MG63 (cell line): ENCODE measurements at regions not wholly inside any gene's neighbourhood (a gene's known extent, or its start where the extent isn't known, plus 50 kb on each side); places are given as distances from the start of the nearest gene placed in this dataset.
A peak's percentile ranks its signal among the peaks of the same experiment; 100 is the strongest.
"Not testable (repeated sequence)": the region's sequence is repeated elsewhere in the genome, so short reads cannot be mapped to it uniquely, and the experiment has no call there.

Experiments used
- DNase-seq: peaks from one replicate; pipeline ENCODE4 v3.0.0-alpha.2; 2020
- H3K27me3 ChIP-seq: fragments of 250-450 bp; sonication (Bioruptor Pico); 2 replicates; pipeline ENCODE4 v1.5.1; 2020; ENCODE audit warnings: mild to moderate bottlenecking, moderate library complexity
- H3K36me3 ChIP-seq: fragments of 250-450 bp; sonication (Bioruptor Pico); 2 replicates; pipeline ENCODE4 v1.5.1; 2020; ENCODE audit warnings: mild to moderate bottlenecking, moderate library complexity
- H3K4me3 ChIP-seq: fragments of 250-450 bp; sonication (Bioruptor Pico); 2 replicates; pipeline ENCODE4 v1.5.1; 2020; ENCODE audit warnings: mild to moderate bottlenecking, moderate library complexity
- H3K9me3 ChIP-seq: fragments of 250-450 bp; sonication (Bioruptor Pico); 2 replicates; pipeline ENCODE4 v1.5.1; 2020; ENCODE audit warnings: mild to moderate bottlenecking, moderate library complexity

DNA sequence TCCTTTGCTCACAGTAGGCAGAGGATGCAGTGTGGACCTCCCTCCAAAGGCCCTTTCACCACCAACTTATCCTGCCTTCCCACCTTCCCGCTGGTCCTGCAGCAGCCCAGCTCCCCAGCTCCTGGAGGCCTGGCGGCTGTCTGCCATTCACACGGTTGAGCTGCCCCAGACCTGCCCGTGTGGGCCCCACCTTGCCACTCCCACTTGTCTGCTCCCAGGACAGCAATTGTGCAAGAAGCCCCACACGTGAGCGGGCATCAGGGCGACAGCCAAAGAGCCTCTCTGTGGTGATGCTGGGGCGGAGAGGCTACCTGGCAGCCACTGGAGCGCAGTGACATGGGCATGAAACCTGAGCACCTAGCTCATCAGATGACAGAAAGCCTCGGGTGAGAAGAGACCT is 248.6 kb upstream of the MAF start:
- DNase-seq: no peak
- H3K9me3 ChIP-seq: no peaks in the 10 kb centered on the region
- H3K27me3 ChIP-seq: no peaks in the 10 kb centered on the region
- no peak overlapping the region for H3K4me3 ChIP-seq
- no peaks in the 10 kb centered on the region for H3K36me3 ChIP-seq

GRCh38 chr16:79848719-79849118 is 248.2 kb upstream of the MAF start:
- Histone ChIP-seq H3K36me3 (no peaks in the 10 kb centered on the region), H3K27me3 (no peaks in the 10 kb centered on the region), H3K9me3 (no peaks in the 10 kb centered on the region), H3K4me3 (no peak overlapping the region)
- DNase-seq: no peak

GRCh38 chr16:79847569-79847968 is 247.0 kb upstream of the MAF start:
- no peaks in the 10 kb centered on the region for H3K36me3 ChIP-seq
- no peak overlapping the region for H3K4me3 ChIP-seq
- no peaks in the 10 kb centered on the region for H3K27me3 ChIP-seq
- DNase-seq: no peak
- H3K9me3 ChIP-seq: no peaks in the 10 kb centered on the region

- no peaks in the 10 kb centered on the region for H3K9me3 ChIP-seq
- no peaks in the 10 kb centered on the region for H3K27me3 ChIP-seq
- H3K36me3 ChIP-seq: no peaks in the 10 kb centered on the region
- H3K4me3 ChIP-seq: no peak overlapping the region
- no peak for DNase-seq
Observed at GRCh38 chr16:79847101-79847500, 246.6 kb upstream of the MAF start.

DNA sequence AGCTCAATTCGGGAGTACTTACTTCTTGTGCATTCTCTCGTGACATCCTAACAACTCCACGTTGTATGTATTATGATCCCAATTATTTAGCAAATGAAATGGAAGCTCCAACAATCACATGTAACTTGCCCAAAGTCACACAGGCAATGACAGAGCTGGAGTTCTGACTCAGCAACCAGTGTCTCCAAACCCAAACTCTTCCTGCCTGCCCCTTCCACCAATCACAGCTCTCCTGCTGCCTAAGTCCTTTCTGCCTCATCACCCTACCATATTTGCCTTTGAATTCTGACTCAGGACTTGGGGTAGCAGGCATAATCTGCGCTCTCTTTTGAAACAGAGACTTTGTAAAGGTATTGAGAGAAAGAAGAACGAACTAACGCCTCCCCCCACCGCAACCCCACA is 245.2 kb upstream of the MAF start:
- no peak for DNase-seq
- no peaks in the 10 kb centered on the region for H3K36me3 ChIP-seq
- no peak overlapping the region for H3K4me3 ChIP-seq
- no peaks in the 10 kb centered on the region for H3K9me3 ChIP-seq
- H3K27me3 ChIP-seq: no peaks in the 10 kb centered on the region; the same call in 1 of the 2 replicates

DNA sequence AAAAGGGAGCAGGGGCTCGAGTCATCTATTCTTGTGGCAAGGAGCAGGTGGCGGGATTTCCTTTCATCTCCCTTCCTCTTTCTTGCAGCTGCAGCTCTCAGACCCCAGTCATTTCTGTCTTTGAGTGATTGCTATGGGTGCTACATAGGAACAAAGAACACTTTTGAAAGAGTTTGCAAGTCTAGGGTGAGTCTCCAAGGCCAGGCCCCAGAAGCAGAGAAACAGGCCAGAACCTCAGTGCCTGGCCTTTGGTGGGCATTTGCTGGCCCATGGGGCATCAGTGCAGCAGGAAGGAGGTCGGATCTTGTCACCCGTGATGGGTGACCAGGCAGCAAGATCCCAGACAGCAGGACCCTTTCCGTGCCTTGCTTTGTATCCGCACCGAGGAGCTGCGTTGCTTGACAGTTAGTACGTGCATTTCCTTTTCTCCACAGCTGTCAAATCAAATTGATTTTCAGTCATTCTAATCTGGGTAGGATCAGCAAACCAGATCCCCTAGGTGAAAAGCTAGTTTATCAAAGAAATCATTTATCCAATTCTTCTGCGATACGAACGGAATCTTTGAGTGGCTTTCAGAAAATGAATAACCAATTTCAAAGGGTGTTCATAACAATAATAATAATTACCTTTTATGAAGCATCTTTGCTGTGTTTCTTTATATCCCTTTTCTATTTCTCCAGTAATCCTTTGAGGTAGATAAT is 244.6 kb upstream of the MAF start:
- Histone ChIP-seq H3K9me3 (no peaks in the 10 kb centered on the region), H3K36me3 (no peaks in the 10 kb centered on the region), H3K4me3 (no peak overlapping the region), H3K27me3 (no peaks in the 10 kb centered on the region; the same call in 1 of the 2 replicates)
- DNase-seq: no peak

GRCh38 chr16:79844603-79845002 is 244.1 kb upstream of the MAF start:
- no peaks in the 10 kb centered on the region; the same call in 1 of the 2 replicates for H3K27me3 ChIP-seq
- no peaks in the 10 kb centered on the region for H3K9me3 ChIP-seq
- H3K36me3 ChIP-seq: no peaks in the 10 kb centered on the region
- no peak for DNase-seq
- H3K4me3 ChIP-seq: no peak overlapping the region

DNA sequence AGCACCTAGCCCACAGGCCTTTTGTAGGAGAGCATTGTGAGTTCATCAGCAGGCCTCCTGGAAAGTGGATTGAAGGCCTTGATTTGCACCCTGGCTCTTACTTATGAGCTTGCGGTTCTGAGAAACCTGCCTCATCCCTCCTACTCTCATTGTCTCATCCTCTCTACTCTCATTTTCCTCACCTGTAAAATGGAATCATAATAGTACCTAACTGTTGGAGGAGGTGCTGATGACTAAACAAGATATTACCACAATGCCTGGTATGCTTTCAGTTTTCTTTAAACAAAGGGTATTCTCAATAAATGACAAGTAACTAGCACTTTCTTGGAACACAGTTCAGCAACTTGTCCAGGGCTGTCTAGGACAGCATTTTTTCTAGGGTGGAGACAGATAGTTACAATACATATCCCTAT is 243.1 kb upstream of the MAF start:
- no peak for DNase-seq
- no peaks in the 10 kb centered on the region; the same call in 1 of the 2 replicates for H3K27me3 ChIP-seq
- H3K9me3 ChIP-seq: no peaks in the 10 kb centered on the region
- H3K36me3 ChIP-seq: no peaks in the 10 kb centered on the region
- H3K4me3 ChIP-seq: no peak overlapping the region

- Histone ChIP-seq H3K27me3 (no peaks in the 10 kb centered on the region; the same call in 1 of the 2 replicates), H3K36me3 (no peaks in the 10 kb centered on the region), H3K4me3 (no peak overlapping the region), H3K9me3 (no peaks in the 10 kb centered on the region)
- no peak for DNase-seq
Observed at GRCh38 chr16:79843145-79843544, 242.6 kb upstream of the MAF start.

GRCh38 chr16:79842197-79842596 is 241.7 kb upstream of the MAF start:
- Histone ChIP-seq H3K9me3 (no peaks in the 10 kb centered on the region), H3K36me3 (no peaks in the 10 kb centered on the region), H3K27me3 (no peaks in the 10 kb centered on the region; the same call in 1 of the 2 replicates), H3K4me3 (no peak overlapping the region)
- DNase-seq: no peak

DNA sequence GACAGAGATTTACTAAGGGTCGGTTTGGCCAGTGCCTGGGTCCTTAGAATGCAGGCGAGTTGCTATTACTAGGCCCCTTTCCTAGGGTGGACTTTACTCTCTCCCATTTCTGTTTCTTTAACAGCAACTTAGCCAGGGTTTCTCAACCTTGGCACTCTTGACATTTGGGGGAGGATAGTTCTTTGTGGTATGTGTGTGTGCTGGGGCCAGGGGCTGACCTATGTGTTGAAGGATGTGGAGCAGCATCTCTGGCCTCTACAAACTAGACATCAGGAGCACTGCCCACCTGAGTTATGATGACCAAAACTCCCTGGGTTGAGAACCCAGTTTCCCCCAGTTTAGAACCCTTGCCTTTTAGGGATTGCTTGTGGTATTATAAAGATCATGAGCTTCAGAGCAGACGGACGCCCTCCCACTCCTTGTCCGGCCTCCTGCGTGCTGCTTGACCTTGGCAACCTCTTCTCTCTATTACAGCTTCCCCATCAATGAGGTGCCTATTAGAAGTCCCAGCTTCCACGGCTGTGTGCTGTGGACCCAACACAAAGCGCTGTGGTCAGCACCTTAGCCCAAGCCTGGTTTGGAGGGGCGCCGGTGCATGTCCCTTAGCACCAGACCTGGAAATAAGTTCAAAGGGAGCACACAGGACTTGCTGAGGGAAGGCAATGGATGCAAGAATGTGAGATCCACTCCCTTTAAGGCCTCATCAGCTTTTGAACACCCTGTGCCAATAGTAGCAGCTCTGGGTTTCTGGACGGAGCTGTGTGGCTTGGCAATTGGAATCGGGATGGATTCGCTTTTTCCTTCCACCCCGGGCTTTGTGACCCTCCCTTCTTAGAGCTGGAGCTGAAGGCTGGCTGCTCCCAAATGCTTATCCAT is 239.2 kb upstream of the MAF start:
- no peak for DNase-seq
- Histone ChIP-seq H3K9me3 (no peaks in the 10 kb centered on the region), H3K36me3 (no peaks in the 10 kb centered on the region), H3K27me3 (no peaks in the 10 kb centered on the region; the same call in 1 of the 2 replicates), H3K4me3 (no peak overlapping the region)

DNA sequence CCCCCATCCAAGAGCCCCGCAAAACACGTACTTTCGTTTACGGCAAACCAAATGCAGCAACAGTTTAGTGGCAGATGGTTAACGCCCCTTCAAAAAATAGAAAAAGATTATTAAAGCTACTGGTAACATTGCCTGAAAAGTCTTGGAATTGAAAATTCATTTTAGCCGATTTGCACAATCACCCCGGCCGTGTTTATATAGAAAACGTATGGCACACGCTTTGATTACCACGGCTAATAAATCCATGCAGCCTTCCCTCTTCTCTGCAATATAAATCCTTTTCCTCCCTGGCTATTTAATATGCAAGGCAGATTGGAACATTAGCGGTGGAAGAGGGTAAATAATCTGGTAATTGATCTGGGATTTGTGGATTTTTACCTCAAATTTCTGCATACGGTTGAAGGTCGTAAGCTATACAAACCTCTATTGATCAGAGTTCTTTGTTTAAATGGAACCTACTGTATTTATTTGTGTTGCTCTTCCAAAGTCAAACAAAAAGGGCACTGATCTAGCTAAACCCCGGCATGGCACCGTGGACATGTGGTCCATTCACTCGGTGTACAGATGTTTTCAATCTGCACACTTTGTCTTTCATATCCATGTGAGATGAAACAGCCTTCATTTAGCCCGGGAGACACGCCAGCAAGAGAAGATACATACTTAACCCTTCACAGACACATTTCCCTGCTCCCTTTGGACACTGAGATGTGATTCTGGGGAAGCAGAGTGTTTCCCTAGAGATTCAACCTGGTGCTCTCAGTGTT is 238.1 kb upstream of the MAF start:
- Histone ChIP-seq H3K27me3 (no peaks in the 10 kb centered on the region; the same call in 1 of the 2 replicates), H3K36me3 (no peaks in the 10 kb centered on the region), H3K4me3 (peak overlapping the region; percentile 35), H3K9me3 (no peaks in the 10 kb centered on the region)
- DNase-seq: no peak

DNA sequence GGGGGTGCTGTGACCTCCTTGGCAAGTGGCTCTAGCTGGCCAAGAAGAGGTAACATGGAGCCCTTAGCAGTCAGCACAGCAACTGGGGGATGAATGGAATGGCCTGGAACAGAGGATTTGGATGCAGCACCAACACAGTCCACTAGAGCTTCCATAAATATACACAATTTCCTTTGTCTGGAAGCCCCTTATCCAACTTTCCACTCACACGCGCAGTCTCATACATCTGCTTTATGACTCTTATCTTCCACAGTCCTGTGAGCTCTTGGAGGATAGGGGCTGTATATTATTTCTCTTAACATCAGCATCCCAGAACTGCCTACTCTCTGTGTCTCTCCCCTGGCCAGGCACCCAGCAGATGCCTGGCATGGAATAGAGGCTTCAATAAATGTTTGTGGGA is 235.6 kb upstream of the MAF start:
- Histone ChIP-seq H3K9me3 (no peaks in the 10 kb centered on the region), H3K36me3 (no peaks in the 10 kb centered on the region)

DNA sequence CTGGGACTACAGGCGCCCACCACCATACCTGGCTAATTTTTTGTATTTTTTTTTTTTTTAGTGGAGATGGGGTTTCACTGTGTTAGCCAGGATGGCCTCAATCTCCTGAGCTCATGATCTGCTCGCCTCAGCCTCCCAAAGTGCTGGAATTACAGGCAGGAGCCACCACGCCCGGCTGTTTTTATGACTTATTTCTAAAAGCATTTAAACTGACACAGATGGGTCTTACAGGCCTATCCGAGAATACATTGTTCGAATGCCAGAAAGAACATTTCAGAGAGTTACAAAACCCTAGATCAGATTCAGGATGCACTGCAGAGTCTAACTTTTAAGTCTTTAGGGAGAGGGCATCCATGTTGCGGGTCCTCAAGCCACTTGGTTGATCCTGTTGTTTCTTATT is 234.7 kb upstream of the MAF start:
- Histone ChIP-seq H3K4me3 (no peak overlapping the region), H3K36me3 (no peaks in the 10 kb centered on the region), H3K27me3 (no peaks in the 10 kb centered on the region), H3K9me3 (no peaks in the 10 kb centered on the region)
- DNase-seq: no peak

More for the DNA sequence above, 235.6 kb upstream of the MAF start:
- H3K4me3 ChIP-seq: no peak overlapping the region
- no peak for DNase-seq
- H3K27me3 ChIP-seq: no peaks in the 10 kb centered on the region; the same call in 1 of the 2 replicates

DNA sequence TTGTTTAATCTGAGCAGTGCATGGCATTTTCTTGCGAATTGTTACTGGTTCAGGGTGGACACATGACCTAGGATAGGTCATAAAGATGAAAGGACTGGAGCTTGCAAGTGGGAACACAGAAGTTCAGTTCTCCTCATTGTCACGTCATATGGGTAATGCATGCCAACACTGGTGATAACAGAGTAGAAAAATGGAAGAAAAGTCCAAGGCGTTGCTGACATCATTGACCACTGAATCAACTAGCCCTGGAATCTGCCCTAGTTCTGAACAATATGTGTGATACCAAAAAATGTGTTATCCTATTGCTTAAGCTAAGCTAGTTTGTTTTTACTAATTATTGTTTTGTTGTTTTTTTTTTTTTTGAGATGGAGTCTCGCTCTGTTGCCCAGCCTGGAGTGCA is 234.2 kb upstream of the MAF start:
- Histone ChIP-seq H3K9me3 (no peaks in the 10 kb centered on the region), H3K36me3 (no peaks in the 10 kb centered on the region), H3K27me3 (no peaks in the 10 kb centered on the region), H3K4me3 (no peak overlapping the region)
- DNase-seq: no peak

DNA sequence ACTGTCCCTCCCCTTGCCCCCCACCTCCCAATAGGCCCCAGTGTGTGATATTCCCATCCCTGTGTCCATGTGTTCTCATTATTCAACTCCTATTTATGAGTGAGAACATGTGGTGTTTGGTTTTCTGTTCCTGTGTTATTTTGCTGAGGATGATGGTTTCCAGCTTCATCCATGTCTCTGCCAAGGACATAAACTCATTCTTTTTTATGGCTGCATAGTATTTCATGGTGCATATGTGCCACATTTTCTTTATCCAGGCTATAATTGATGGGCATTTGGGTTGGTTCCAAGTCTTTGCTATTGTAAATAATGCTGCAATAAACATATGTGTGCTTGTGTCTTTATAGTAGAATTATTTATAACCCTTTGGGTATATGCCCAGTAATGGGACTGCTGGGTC is 233.5 kb upstream of the MAF start:
- H3K9me3 ChIP-seq, H3K4me3 ChIP-seq: not testable (repeated sequence)

DNA sequence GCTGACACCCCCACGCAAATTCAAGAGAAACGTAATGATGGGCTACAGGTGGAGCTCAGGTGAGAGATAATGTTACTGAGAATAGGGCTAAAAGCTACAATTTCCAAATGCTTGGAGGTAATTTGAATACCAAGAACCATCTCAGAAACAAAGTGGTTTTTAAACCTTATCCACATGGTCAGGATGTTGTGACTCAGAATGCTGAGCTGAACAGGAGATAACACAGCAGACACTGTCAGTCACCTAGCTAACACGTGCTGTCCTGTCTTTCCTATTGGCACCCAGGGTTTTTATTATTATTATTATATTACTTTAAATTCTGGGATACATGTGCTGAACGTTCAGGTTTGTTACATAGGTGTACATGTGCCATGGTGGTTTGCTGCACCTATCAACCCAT is 233.0 kb upstream of the MAF start:
- Histone ChIP-seq H3K36me3 (no peaks in the 10 kb centered on the region), H3K27me3 (no peaks in the 10 kb centered on the region), H3K4me3 (no peak overlapping the region), H3K9me3 (no peaks in the 10 kb centered on the region)
- DNase-seq: no peak

More for the DNA sequence above, 233.5 kb upstream of the MAF start:
- H3K27me3 ChIP-seq, DNase-seq, H3K36me3 ChIP-seq: not testable (repeated sequence)
